Sigmoid colon (tissue), 4 donors: ENCODE measurements at regions not wholly inside any gene's neighbourhood (a gene's known extent, or its start where the extent isn't known, plus 50 kb on each side); places are given as distances from the start of the nearest gene placed in this dataset.

ENCODE experiments used
- POLR2A ChIP-seq, 2 donors: fragments of 450-650 bp; IDR thresholded peaks; one replicate each; pipeline ENCODE4 v1.6.1; 2016; ENCODE audit warnings: antibody characterized with exemption in 2 of 2, mild to moderate bottlenecking in 2 of 2, moderate library complexity in 2 of 2
- POLR2AphosphoS5 ChIP-seq, 4 donors: sonication (generic); formaldehyde crosslinking; IDR thresholded peaks; one replicate each; pipeline ENCODE4 v1.6.1; 2017; ENCODE audit warnings: antibody characterized with exemption in 4 of 4

DNA sequence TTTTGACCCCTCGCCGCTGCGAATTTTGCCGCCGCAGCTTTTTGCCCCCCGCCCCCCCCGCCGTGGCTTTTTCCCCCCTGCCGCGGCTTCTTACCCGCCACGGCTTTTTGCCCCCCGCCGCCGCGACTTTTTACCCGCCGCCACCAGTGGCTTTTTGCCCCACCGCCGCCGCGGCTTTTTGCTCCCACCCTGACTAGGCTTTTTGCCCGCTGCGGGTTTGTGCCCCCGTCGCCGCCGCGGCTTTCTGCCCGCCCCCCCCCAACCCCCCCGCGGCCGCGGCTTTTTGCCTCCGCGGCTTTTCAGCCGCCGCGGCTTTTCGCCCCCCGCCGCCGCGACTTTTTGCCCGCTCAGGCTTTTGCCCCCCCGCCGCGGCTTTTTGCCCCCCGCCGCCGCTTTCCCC is 598.1 kb downstream of the GOLGA6L6 start:
- no peak for TF ChIP-seq POLR2A (IDR thresholded peaks at IDR 0.05)
- TF ChIP-seq POLR2AphosphoS5 (IDR thresholded peaks at IDR 0.05): no peak
